HG03575 (cell line): ENCODE measurements at regions not wholly inside any gene's neighbourhood (a gene's known extent, or its start where the extent isn't known, plus 50 kb on each side); places are given as distances from the start of the nearest gene placed in this dataset.

ENCODE experiments used
- ATAC-seq: cut with Tn5 transposase; IDR thresholded peaks from one replicate; pipeline ENCODE4 v1.9.1; 2021; ENCODE audit not compliant: unreplicated experiment, insufficient number of reproducible peaks, low FRiP score; ENCODE audit errors: extremely low read depth

- ATAC-seq: no peak
Measured at GRCh38 chr16:59432276-59432675, 698.2 kb upstream of the GOT2 start.

GRCh38 chr16:59424714-59425273, 690.7 kb upstream of the GOT2 start:
- ATAC-seq: no peak

GRCh38 chr16:59411961-59412841, 678.1 kb upstream of the GOT2 start:
- no peak for ATAC-seq

- ATAC-seq: no peak
Measured at GRCh38 chr16:59410451-59410850, 676.3 kb upstream of the GOT2 start.

GRCh38 chr16:59405802-59406201, 671.7 kb upstream of the GOT2 start:
- no peak for ATAC-seq

- no peak for ATAC-seq
Measured at GRCh38 chr16:59404509-59404908, 670.4 kb upstream of the GOT2 start.

- ATAC-seq: no peak
Measured at GRCh38 chr16:59400830-59401229, 666.7 kb upstream of the GOT2 start.

- ATAC-seq: no peak
Measured at GRCh38 chr16:59397638-59398037, 663.5 kb upstream of the GOT2 start.

- no peak for ATAC-seq
Measured at GRCh38 chr16:59394526-59394925, 660.4 kb upstream of the GOT2 start.

- no peak for ATAC-seq
Measured at GRCh38 chr16:59392911-59393310, 658.8 kb upstream of the GOT2 start.

- ATAC-seq: no peak
Measured at GRCh38 chr16:59391617-59392364, 657.7 kb upstream of the GOT2 start.

- no peak for ATAC-seq
Measured at GRCh38 chr16:59385959-59386358, 651.8 kb upstream of the GOT2 start.

- ATAC-seq: no peak
Measured at GRCh38 chr16:59385491-59385890, 651.4 kb upstream of the GOT2 start.

- ATAC-seq: no peak
Measured at GRCh38 chr16:59373632-59374031, 639.5 kb upstream of the GOT2 start.

- no peak for ATAC-seq
Measured at GRCh38 chr16:59370717-59371116, 636.6 kb upstream of the GOT2 start.

GRCh38 chr16:59369523-59369922, 635.4 kb upstream of the GOT2 start:
- no peak for ATAC-seq

GRCh38 chr16:59368586-59368985, 634.5 kb upstream of the GOT2 start:
- ATAC-seq: no peak

GRCh38 chr16:59356709-59357108, 622.6 kb upstream of the GOT2 start:
- no peak for ATAC-seq

- no peak for ATAC-seq
Measured at GRCh38 chr16:59356144-59356543, 622.0 kb upstream of the GOT2 start.

- ATAC-seq: no peak
Measured at GRCh38 chr16:59355704-59356103, 621.6 kb upstream of the GOT2 start.
